OCI-LY3 (cell line): ENCODE measurements at regions not wholly inside any gene's neighbourhood (a gene's known extent, or its start where the extent isn't known, plus 50 kb on each side); places are given as distances from the start of the nearest gene placed in this dataset.

Experiments
- H2AFZ ChIP-seq: fragments of 200-600, 300-600 bp; shearing (Covaris generic); 2 replicates; pipeline ENCODE4 v1.6.0; 2014; ENCODE audit warnings: antibody characterized with exemption, low read depth, low read length
- H3K27ac ChIP-seq: fragments of 200-600, 300-600 bp; sonication (generic); 2 replicates; pipeline ENCODE4 v1.5.1; 2014; ENCODE audit warnings: mild to moderate bottlenecking, low read length, moderate library complexity, mixed read lengths
- H3K27me3 ChIP-seq: fragments of 200-600, 300-600 bp; sonication (generic); 2 replicates; pipeline ENCODE4 v1.6.1; 2014; ENCODE audit warnings: low read depth, low read length, mixed read lengths
- H3K36me3 ChIP-seq: fragments of 200-600, 300-600 bp; sonication (generic); replicated peaks from 2 replicates; pipeline ENCODE3; 2014; ENCODE audit warnings: low read depth, low read length, mixed read lengths
- H3K4me1 ChIP-seq: fragments of 300-600, 200-600 bp; sonication (generic); 2 replicates; pipeline ENCODE4 v1.6.1; 2014; ENCODE audit warnings: low read length, mixed read lengths
- H3K4me2 ChIP-seq: fragments of 200-600, 300-600 bp; sonication (generic); 2 replicates; pipeline ENCODE4 v1.6.1; 2014; ENCODE audit warnings: low read length, mixed read lengths
- H3K4me3 ChIP-seq: fragments of 300-600, 200-600 bp; sonication (generic); 2 replicates; pipeline ENCODE4 v1.5.1; 2014; ENCODE audit warnings: antibody characterized with exemption, mild to moderate bottlenecking, low read length, moderate library complexity
- H3K79me2 ChIP-seq: fragments of 300-600, 200-600 bp; shearing (Covaris generic); 2 replicates; pipeline ENCODE4 v1.6.1; 2014; ENCODE audit warnings: mild to moderate bottlenecking, low read length, mixed read lengths
- H3K9ac ChIP-seq: fragments of 300-600, 200-600 bp; shearing (Covaris generic); 2 replicates; pipeline ENCODE4 v1.6.0; 2014; ENCODE audit warnings: mild to moderate bottlenecking, low read length, moderate library complexity
- H3K9me3 ChIP-seq: fragments of 200-600, 300-600 bp; shearing (Covaris generic); 2 replicates; pipeline ENCODE4 v1.6.1; 2014; ENCODE audit warnings: low read length, mixed read lengths; ENCODE audit not compliant: insufficient read depth
- H4K20me1 ChIP-seq: fragments of 200-600, 300-600 bp; sonication (generic); 2 replicates; pipeline ENCODE4 v1.6.1; 2016; ENCODE audit warnings: low read length, mixed read lengths; ENCODE audit not compliant: insufficient read depth
- EZH2phosphoT487 ChIP-seq: fragments of 200-600 bp; shearing (Covaris generic); IDR thresholded peaks from 2 replicates; pipeline ENCODE4 v1.6.1; 2018; ENCODE audit warnings: antibody characterized with exemption, mixed run types, low read depth
- TF ChIP-seq, protein P1 (sequence below): fragments of 200-600, 300-600 bp; sonication (generic); IDR thresholded peaks from 2 replicates; pipeline ENCODE4 v1.5.1; 2014; ENCODE audit warnings: antibody characterized with exemption, low read length, low read depth

DNA sequence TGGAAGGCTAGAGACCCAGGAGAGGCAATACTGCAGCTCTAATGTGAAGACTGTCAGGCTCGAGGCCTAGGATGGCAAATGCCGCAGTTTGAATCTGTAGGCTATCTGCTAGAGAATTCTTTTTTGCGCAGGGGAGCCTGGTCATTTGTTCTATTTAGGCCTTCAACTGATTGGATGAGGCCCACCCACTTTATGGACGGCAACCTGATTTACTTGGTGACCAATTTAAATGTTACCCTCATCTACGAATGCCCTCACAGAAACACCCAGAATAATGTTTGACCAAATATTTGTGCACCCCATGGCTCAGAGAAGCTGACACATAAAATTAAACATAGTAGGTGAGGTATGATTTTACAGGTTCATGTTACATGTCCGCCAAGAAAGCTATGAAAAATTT is 300.7 kb upstream of the GRM7 start:
- Histone ChIP-seq H3K9me3 (no peaks in the 10 kb centered on the region), H3K27me3 (no peaks in the 10 kb centered on the region), H4K20me1 (no peaks in the 10 kb centered on the region), H3K4me3 (no peak overlapping the region), H3K36me3 (no peaks in the 10 kb centered on the region), H3K9ac (no peak overlapping the region), H2AFZ (no peak overlapping the region), H3K27ac (no peak overlapping the region), H3K4me1 (no peaks in the 10 kb centered on the region), H3K4me2 (no peak overlapping the region), H3K79me2 (no peaks in the 10 kb centered on the region)
- no peak for TF ChIP-seq EZH2phosphoT487
- TF ChIP-seq, protein P1, sequence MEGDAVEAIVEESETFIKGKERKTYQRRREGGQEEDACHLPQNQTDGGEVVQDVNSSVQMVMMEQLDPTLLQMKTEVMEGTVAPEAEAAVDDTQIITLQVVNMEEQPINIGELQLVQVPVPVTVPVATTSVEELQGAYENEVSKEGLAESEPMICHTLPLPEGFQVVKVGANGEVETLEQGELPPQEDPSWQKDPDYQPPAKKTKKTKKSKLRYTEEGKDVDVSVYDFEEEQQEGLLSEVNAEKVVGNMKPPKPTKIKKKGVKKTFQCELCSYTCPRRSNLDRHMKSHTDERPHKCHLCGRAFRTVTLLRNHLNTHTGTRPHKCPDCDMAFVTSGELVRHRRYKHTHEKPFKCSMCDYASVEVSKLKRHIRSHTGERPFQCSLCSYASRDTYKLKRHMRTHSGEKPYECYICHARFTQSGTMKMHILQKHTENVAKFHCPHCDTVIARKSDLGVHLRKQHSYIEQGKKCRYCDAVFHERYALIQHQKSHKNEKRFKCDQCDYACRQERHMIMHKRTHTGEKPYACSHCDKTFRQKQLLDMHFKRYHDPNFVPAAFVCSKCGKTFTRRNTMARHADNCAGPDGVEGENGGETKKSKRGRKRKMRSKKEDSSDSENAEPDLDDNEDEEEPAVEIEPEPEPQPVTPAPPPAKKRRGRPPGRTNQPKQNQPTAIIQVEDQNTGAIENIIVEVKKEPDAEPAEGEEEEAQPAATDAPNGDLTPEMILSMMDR: no peak

DNA sequence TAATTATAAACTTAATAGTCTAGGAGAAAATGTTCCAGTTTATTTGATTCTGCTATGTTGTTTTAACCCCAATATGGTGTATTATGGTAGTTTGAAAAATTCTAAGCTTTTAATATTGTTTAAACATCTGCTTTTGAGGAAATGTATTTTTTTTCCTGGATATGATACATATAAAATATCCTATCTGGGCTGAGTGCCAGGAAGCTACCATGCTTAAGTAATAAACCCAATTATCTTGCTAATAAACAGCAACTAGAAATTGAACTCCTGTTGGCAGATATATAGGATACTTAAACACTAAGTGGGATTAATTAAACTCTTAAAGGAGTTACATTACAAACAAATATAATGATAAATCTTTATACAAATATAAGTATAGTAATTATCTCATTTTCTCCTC is 293.7 kb upstream of the GRM7 start:
- H3K4me3 ChIP-seq: no peak overlapping the region
- no peaks in the 10 kb centered on the region for H3K27me3 ChIP-seq

DNA sequence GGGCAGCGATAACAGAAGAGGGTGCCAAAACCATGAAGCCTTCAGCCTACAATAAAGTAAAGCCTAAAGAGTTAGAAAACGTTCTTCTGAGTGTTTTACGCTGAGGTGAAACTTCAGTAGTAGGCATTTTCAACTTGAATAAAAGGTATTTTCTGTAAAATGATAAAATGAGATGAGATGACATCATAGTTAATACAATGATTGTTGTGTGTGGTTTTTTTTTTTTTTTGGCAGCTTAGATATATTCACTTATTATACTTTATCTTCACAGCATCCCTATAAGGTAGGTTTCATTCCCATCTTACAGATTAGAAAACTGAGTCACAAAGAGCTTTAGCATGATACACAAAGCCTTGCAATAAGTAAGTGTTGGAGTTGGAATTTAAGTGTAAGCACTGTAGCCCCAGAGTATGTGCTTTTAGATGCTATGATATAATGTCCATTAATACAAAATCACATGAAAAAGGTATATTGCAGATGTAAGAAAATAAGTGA is 291.9 kb upstream of the GRM7 start:
- no peaks in the 10 kb centered on the region for H3K79me2 ChIP-seq
- no peak overlapping the region for H2AFZ ChIP-seq
- H3K4me1 ChIP-seq: no peaks in the 10 kb centered on the region
- TF ChIP-seq EZH2phosphoT487: no peak
- TF ChIP-seq, protein P1: no peak
- H3K27me3 ChIP-seq: no peaks in the 10 kb centered on the region
- H4K20me1 ChIP-seq: no peaks in the 10 kb centered on the region
- H3K27ac ChIP-seq: no peak overlapping the region
- H3K4me2 ChIP-seq: no peak overlapping the region
- no peaks in the 10 kb centered on the region for H3K9me3 ChIP-seq
- H3K36me3 ChIP-seq: no peaks in the 10 kb centered on the region
- H3K4me3 ChIP-seq: no peak overlapping the region
- H3K9ac ChIP-seq: no peak overlapping the region

More for the DNA sequence above, 293.7 kb upstream of the GRM7 start:
- Histone ChIP-seq H3K4me2 (no peak overlapping the region), H3K36me3 (no peaks in the 10 kb centered on the region), H3K27ac (no peak overlapping the region), H3K4me1 (no peaks in the 10 kb centered on the region), H3K79me2 (no peaks in the 10 kb centered on the region), H3K9me3 (no peaks in the 10 kb centered on the region), H2AFZ (no peak overlapping the region), H4K20me1 (no peaks in the 10 kb centered on the region), H3K9ac (no peak overlapping the region)
- no peak for TF ChIP-seq EZH2phosphoT487
- TF ChIP-seq, protein P1: no peak

DNA sequence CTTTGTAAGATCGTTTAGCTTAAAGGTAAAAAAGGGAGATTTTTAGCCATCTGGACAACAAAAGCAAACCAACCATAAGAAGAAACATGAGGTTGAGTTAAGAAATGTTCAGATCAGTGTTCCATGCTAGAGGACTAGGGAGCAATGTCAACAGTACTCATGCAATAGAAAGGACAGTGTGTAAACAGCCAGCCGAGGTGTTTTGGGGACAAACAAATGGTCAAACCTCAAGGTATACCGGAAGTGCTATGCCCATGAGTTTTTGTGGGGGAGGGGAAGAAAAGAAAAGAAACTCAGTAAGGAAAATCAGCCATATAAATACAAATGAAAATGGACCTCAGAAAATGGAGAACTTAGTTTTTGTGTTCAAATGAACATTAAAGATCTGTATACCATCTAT is 289.5 kb upstream of the GRM7 start:
- H3K27me3 ChIP-seq: no peaks in the 10 kb centered on the region
- no peaks in the 10 kb centered on the region for H3K36me3 ChIP-seq
- H3K4me3 ChIP-seq: no peak overlapping the region
- H3K4me1 ChIP-seq: no peaks in the 10 kb centered on the region
- no peaks in the 10 kb centered on the region for H3K9me3 ChIP-seq
- no peak overlapping the region for H3K4me2 ChIP-seq
- no peaks in the 10 kb centered on the region for H3K79me2 ChIP-seq
- no peaks in the 10 kb centered on the region for H4K20me1 ChIP-seq
- no peak overlapping the region for H3K27ac ChIP-seq
- no peak overlapping the region for H3K9ac ChIP-seq
- no peak for TF ChIP-seq EZH2phosphoT487
- TF ChIP-seq, protein P1: no peak
- H2AFZ ChIP-seq: peak overlapping the region; percentile 40; the same call in 1 of the 2 replicates
